Nephron progenitor cell (in vitro differentiated cells): ENCODE measurements at regions not wholly inside any gene's neighbourhood (a gene's known extent, or its start where the extent isn't known, plus 50 kb on each side); places are given as distances from the start of the nearest gene placed in this dataset.

Experiments used
- DNase-seq: peaks from one replicate; pipeline ENCODE4 v3.0.0; 2021
- H3K27ac Mint-ChIP-seq: 2 replicates; pipeline ENCODE4 v1.8.0; 2021; ENCODE audit warnings: mild to moderate bottlenecking, moderate library complexity, mixed read lengths
- H3K27me3 Mint-ChIP-seq: 2 replicates; pipeline ENCODE4 v1.8.0; 2021; ENCODE audit warnings: mild to moderate bottlenecking, low read depth, mixed read lengths; ENCODE audit not compliant: poor library complexity
- H3K36me3 Mint-ChIP-seq: 2 replicates; pipeline ENCODE4 v1.8.0; 2021; ENCODE audit warnings: low read depth, mixed read lengths
- H3K4me1 Mint-ChIP-seq: 2 replicates; pipeline ENCODE4 v1.8.0; 2021; ENCODE audit warnings: mixed read lengths
- H3K4me3 Mint-ChIP-seq: 2 replicates; pipeline ENCODE4 v1.8.0; 2021; ENCODE audit warnings: mild to moderate bottlenecking, moderate library complexity, mixed read lengths
- H3K9me3 Mint-ChIP-seq: 2 replicates; pipeline ENCODE4 v1.8.0; 2021; ENCODE audit warnings: mild to moderate bottlenecking, moderate library complexity, mixed read lengths
- CTCF ChIP-seq: fragments of 200-600 bp; sonication (generic); IDR thresholded peaks from 2 replicates; pipeline ENCODE4 v1.5.0; 2021; ENCODE audit warnings: antibody characterized with exemption

GRCh38 chr3:154885418-154885817 is 194.7 kb upstream of the MME start:
- Mint-ChIP-seq H3K27me3 (no peaks in the 10 kb centered on the region), H3K4me1 (peaks cover 4% of the 10 kb centered on the region), H3K4me3 (no peak overlapping the region), H3K36me3 (no peaks in the 10 kb centered on the region), H3K27ac (no peak overlapping the region), H3K9me3 (peaks cover 19% of the 10 kb centered on the region)
- no peak for TF ChIP-seq CTCF
- DNase-seq: no peak

DNA sequence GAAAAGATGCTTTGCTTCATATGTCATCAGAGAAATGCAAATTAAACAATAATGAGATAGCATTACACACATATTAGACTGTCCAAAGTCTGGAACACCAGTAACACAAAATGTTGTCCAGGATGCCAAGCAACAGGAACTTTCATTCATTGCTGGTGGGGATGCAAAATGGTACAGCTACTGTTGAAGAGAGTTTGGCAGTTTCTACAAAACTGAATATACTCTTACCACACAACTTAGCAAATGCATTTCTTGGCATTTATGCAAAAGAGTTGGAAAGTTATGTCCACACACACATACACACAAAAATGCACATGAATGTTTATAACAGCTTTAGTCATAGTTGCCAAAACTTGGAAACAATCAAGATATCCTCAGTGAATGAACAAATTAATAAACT is 195.2 kb upstream of the MME start:
- no peak for TF ChIP-seq CTCF
- peaks cover 22% of the 10 kb centered on the region for H3K9me3 Mint-ChIP-seq
- no peak overlapping the region for H3K27ac Mint-ChIP-seq
- H3K4me3 Mint-ChIP-seq: no peak overlapping the region
- DNase-seq: no peak
- no peaks in the 10 kb centered on the region for H3K27me3 Mint-ChIP-seq
- H3K4me1 Mint-ChIP-seq: no peaks in the 10 kb centered on the region
- H3K36me3 Mint-ChIP-seq: no peaks in the 10 kb centered on the region

GRCh38 chr3:154875142-154875541 is 205.0 kb upstream of the MME start:
- TF ChIP-seq CTCF: no peak
- no peak overlapping the region for H3K4me3 Mint-ChIP-seq
- H3K9me3 Mint-ChIP-seq: peaks cover 39% of the 10 kb centered on the region

GRCh38 chr3:154872696-154873095 is 207.4 kb upstream of the MME start:
- TF ChIP-seq CTCF: no peak
- Mint-ChIP-seq H3K4me3 (no peak overlapping the region), H3K27me3 (no peaks in the 10 kb centered on the region), H3K36me3 (peaks cover 5% of the 10 kb centered on the region), H3K9me3 (peaks cover 15% of the 10 kb centered on the region), H3K27ac (no peak overlapping the region), H3K4me1 (peaks cover 22% of the 10 kb centered on the region)
- no peak for DNase-seq

More at GRCh38 chr3:154875142-154875541, 205.0 kb upstream of the MME start:
- peaks cover 5% of the 10 kb centered on the region for H3K36me3 Mint-ChIP-seq
- H3K4me1 Mint-ChIP-seq: peaks cover 22% of the 10 kb centered on the region
- DNase-seq: no peak
- no peak overlapping the region for H3K27ac Mint-ChIP-seq
- H3K27me3 Mint-ChIP-seq: no peaks in the 10 kb centered on the region

GRCh38 chr3:154872074-154872473 is 208.0 kb upstream of the MME start:
- Mint-ChIP-seq H3K36me3 (peaks cover 5% of the 10 kb centered on the region), H3K27me3 (no peaks in the 10 kb centered on the region), H3K4me1 (peaks cover 22% of the 10 kb centered on the region), H3K4me3 (peak overlapping the region; percentile 25), H3K9me3 (peaks cover 9% of the 10 kb centered on the region), H3K27ac (peak overlapping the region; percentile 92)
- no peak for TF ChIP-seq CTCF
- peak; percentile 7 for DNase-seq

GRCh38 chr3:154864947-154865346 is 215.2 kb upstream of the MME start:
- Mint-ChIP-seq H3K4me3 (no peak overlapping the region), H3K27ac (no peak overlapping the region), H3K36me3 (no peaks in the 10 kb centered on the region), H3K9me3 (no peaks in the 10 kb centered on the region), H3K27me3 (peaks cover 3% of the 10 kb centered on the region), H3K4me1 (peaks cover 4% of the 10 kb centered on the region)
- DNase-seq: no peak
- no peak for TF ChIP-seq CTCF
